Left lung (tissue), 4 donors: ENCODE measurements at regions not wholly inside any gene's neighbourhood (a gene's known extent, or its start where the extent isn't known, plus 50 kb on each side); places are given as distances from the start of the nearest gene placed in this dataset.

Source experiments
- ATAC-seq: fragments of 200-7000 bp; cut with Tn5 transposase; one replicate; pipeline ENCODE4 v1.9.1; 2020; ENCODE audit warnings: moderate library complexity
- DNase-seq, 4 donors: peaks; one replicate each; pipeline ENCODE4 v3.0.0-alpha.2; 2013 to 2020
- H3K27ac ChIP-seq, 2 donors: fragments of 200-600 bp; sonication (generic) in 1 of 2; one replicate each; pipeline versions ENCODE4 v1.5.0 to v1.8.0; 2020 to 2021
- H3K27me3 ChIP-seq, 2 donors: fragments of 200-600 bp; sonication (generic) in 1 of 2; one replicate each; pipeline versions ENCODE4 v1.5.0 to v1.8.0; 2020 to 2021
- H3K36me3 ChIP-seq, 2 donors: fragments of 200-600 bp; sonication (generic) in 1 of 2; one replicate each; pipeline versions ENCODE4 v1.5.0 to v1.8.0; 2020 to 2021
- H3K4me1 ChIP-seq, 2 donors: fragments of 200-600 bp; one replicate each; pipeline ENCODE4 v1.8.0; 2021
- H3K4me3 ChIP-seq, 2 donors: fragments of 200-600 bp; sonication (generic) in 1 of 2; one replicate each; pipeline versions ENCODE4 v1.5.0 to v1.8.0; 2020 to 2021; ENCODE audit warnings: mild to moderate bottlenecking in 1 of 2
- H3K9me3 ChIP-seq, 2 donors: fragments of 200-600 bp; sonication (generic) in 1 of 2; one replicate each; pipeline versions ENCODE4 v1.5.0 to v1.8.0; 2020 to 2021
- CTCF ChIP-seq, 2 donors: fragments of 200-600 bp; sonication (generic) in 1 of 2; IDR thresholded peaks; one replicate each; pipeline versions ENCODE4 v1.5.0 to v1.8.0; 2021; ENCODE audit warnings: antibody characterized with exemption in 2 of 2
- intact Hi-C, 2 donors: fragments of 100-400 bp; cut with DNase I; formaldehyde crosslinking; loops; one replicate each; pipeline versions ENCODE4 v1.11.2 to v1.14.2; 2022
- donor health status: DM: no; HTN: yes; CAD: no.
- donor health status: DM: no; HTN: no; CAD: no.

DNA sequence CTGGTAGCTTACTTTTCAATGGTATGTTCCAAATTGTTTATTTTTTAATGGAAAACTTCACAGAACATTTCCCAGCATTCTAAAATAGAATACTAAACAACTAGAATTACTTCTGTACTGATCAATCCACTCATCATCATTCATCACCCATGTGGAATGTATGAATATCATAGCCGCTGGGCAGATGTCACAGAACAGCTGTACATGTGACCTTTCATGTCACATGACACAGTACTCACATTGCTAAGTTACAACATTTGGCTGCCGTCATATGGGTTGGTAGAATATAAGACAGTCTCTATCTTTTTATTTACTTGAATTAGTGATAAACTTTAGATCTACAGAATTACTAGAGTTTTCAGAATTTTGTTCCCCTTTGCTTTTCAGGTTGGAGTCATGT lies 387.6 kb downstream of the ZEB2 start:
- H3K9me3 ChIP-seq, result no peaks in the 10 kb centered on the region
- DNase-seq (no peak), ATAC-seq (no peak)
- no peaks in the 10 kb centered on the region for H3K27me3 ChIP-seq
- no peak overlapping the region for H3K27ac ChIP-seq
- intact Hi-C loops, result no loop called here
- no peak overlapping the region for H3K4me3 ChIP-seq
- H3K4me1 ChIP-seq, result no peaks in the 10 kb centered on the region
- peaks cover 0 to 2% of the 10 kb centered on the region in 2 donors for H3K36me3 ChIP-seq
- no peak for TF ChIP-seq CTCF (IDR thresholded peaks at IDR 0.05)

DNA sequence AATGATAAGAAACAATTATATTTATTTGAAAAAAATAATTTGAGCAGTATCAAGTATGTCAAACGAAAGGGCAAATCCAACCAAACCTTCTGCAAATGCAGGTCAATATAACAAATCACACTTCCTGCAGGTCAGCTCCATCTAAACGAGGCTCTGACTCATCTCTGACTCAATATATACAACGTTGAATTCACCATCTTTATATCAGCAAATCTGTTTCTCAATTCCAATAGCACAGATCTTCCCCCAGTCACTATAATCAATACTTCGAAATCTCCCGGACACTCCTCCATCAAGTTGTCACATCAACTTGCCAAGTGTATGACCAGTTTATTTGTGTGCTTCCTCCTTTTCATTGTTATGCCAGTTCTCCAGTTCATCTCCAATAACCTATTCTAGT lies 388.9 kb downstream of the ZEB2 start:
- intact Hi-C loops, result no loop called here
- Histone ChIP-seq H3K36me3 (peaks cover 0 to 2% of the 10 kb centered on the region in 2 donors), H3K27me3 (no peaks in the 10 kb centered on the region), H3K4me3 (no peak overlapping the region), H3K4me1 (no peaks in the 10 kb centered on the region), H3K27ac (no peak overlapping the region), H3K9me3 (no peaks in the 10 kb centered on the region)
- no peak for TF ChIP-seq CTCF (IDR thresholded peaks at IDR 0.05)
- ATAC-seq, result no peak
- DNase-seq, result no peak

GRCh38 chr2:144130551-144130950 lies 389.4 kb downstream of the ZEB2 start:
- Histone ChIP-seq H3K9me3 (no peaks in the 10 kb centered on the region), H3K27me3 (no peaks in the 10 kb centered on the region), H3K4me1 (no peaks in the 10 kb centered on the region), H3K36me3 (no peaks in the 10 kb centered on the region), H3K27ac (no peak overlapping the region), H3K4me3 (no peak overlapping the region)
- no peak for DNase-seq
- no peak for ATAC-seq
- TF ChIP-seq CTCF (IDR thresholded peaks at IDR 0.05), result no peak
- intact Hi-C loops, result no loop called here

DNA sequence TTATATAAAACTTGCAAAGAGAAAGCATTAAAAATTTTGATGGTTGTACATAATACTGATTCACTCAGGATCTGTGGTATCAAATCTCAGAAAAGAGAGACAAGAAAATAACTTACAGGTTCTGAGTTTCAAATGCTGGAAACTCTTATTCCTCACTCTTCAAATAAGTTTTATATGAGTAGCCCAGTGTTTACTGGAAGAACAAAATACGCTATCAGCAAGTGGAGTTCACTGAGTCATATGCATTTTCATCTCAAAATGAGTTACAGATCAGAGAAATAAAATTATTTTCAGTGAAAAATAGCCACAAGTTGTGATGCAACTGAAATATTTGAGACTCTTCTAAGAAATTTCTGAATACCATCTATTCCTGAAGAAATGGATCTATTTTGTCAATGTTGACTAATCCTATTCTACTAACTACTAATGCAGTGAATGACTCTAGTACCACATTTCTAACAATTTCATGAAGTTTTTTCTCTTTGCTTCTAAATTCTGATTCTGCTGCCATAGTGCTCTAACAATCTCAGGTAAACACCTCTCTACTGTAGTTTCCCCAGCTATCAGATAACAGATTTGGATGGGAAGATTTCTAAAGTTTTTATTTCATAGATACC lies 391.7 kb downstream of the ZEB2 start:
- no peak for ATAC-seq
- DNase-seq, result no peak
- Histone ChIP-seq H3K27ac (no peak overlapping the region), H3K4me1 (no peaks in the 10 kb centered on the region), H3K36me3 (peaks cover 0 to 4% of the 10 kb centered on the region in 2 donors), H3K27me3 (no peaks in the 10 kb centered on the region), H3K9me3 (no peaks in the 10 kb centered on the region), H3K4me3 (no peak overlapping the region)
- intact Hi-C loops, result no loop called here
- TF ChIP-seq CTCF (IDR thresholded peaks at IDR 0.05), result no peak

DNA sequence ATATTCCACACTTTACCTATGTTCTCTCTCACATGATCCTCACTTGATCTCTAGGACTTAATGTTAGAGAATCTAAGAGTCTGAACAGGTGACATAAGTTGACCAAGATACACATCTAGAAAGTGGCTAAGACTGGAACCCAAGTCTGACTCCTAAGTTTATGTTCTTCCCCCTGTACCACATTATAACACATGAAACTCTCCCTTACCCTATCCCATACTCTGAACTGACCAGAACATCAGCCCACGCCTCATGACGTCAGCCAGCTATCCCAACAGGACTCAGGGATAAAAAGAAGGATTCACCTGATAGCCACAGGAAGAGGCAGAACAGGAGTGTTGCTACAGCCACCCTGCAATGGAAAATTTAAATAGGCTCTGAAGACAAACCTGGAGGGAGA lies 392.2 kb downstream of the ZEB2 start:
- H3K27ac ChIP-seq, result no peak overlapping the region
- no peaks in the 10 kb centered on the region for H3K9me3 ChIP-seq
- DNase-seq (no peak), ATAC-seq (no peak)
- no peak for TF ChIP-seq CTCF (IDR thresholded peaks at IDR 0.05)
- H3K4me3 ChIP-seq, result no peak overlapping the region
- intact Hi-C loops, result no loop called here
- no peaks in the 10 kb centered on the region for H3K27me3 ChIP-seq
- H3K36me3 ChIP-seq, result peaks cover 0 to 4% of the 10 kb centered on the region in 2 donors
- H3K4me1 ChIP-seq, result no peaks in the 10 kb centered on the region
